ENCODE measurements at regions not wholly inside any gene's neighbourhood (a gene's known extent, or its start where the extent isn't known, plus 50 kb on each side); places are given as distances from the start of the nearest gene placed in this dataset.

DNA sequence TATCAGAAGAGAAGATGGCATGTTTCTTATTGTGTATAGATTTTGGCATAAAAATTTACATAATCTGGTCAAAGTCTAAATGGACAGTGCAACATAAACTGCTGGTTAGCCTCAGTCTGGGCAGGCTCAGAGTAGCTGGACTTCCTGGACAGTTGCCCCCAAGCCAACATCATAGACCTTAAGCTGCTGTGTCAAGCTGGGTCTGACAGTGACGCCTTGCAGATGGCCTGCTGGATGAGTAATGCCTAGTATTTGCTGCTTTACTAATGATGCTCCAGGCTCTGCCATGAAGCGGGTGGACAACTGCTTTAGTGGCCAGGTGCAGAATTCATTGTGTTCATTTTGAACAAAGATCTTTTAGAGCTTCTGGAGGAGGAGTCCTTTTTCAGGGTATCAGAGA is 603.7 kb upstream of the ZEB2 start:
- DNase-seq (ENCODE audit: low read depth in 1 of 2, low spot score in 1 of 2), result no peak
- H3K27me3 ChIP-seq (ENCODE audit: insufficient read depth, poor library complexity, severe bottlenecking), result no peaks in the 10 kb centered on the region
- H3K4me3 ChIP-seq (replicated peaks; ENCODE audit: insufficient read depth, low read length), result no peak overlapping the region
- TF ChIP-seq, protein P1, sequence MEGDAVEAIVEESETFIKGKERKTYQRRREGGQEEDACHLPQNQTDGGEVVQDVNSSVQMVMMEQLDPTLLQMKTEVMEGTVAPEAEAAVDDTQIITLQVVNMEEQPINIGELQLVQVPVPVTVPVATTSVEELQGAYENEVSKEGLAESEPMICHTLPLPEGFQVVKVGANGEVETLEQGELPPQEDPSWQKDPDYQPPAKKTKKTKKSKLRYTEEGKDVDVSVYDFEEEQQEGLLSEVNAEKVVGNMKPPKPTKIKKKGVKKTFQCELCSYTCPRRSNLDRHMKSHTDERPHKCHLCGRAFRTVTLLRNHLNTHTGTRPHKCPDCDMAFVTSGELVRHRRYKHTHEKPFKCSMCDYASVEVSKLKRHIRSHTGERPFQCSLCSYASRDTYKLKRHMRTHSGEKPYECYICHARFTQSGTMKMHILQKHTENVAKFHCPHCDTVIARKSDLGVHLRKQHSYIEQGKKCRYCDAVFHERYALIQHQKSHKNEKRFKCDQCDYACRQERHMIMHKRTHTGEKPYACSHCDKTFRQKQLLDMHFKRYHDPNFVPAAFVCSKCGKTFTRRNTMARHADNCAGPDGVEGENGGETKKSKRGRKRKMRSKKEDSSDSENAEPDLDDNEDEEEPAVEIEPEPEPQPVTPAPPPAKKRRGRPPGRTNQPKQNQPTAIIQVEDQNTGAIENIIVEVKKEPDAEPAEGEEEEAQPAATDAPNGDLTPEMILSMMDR (IDR thresholded peaks at IDR 0.05; ENCODE audit: insufficient read depth, low read length), result no peak
- TF ChIP-seq GABPA (IDR thresholded peaks at IDR 0.05; ENCODE audit: low read depth), result no peak
- no peak for TF ChIP-seq POLR2AphosphoS5 (IDR thresholded peaks at IDR 0.05; ENCODE audit: low read depth)
- TF ChIP-seq, protein P2, sequence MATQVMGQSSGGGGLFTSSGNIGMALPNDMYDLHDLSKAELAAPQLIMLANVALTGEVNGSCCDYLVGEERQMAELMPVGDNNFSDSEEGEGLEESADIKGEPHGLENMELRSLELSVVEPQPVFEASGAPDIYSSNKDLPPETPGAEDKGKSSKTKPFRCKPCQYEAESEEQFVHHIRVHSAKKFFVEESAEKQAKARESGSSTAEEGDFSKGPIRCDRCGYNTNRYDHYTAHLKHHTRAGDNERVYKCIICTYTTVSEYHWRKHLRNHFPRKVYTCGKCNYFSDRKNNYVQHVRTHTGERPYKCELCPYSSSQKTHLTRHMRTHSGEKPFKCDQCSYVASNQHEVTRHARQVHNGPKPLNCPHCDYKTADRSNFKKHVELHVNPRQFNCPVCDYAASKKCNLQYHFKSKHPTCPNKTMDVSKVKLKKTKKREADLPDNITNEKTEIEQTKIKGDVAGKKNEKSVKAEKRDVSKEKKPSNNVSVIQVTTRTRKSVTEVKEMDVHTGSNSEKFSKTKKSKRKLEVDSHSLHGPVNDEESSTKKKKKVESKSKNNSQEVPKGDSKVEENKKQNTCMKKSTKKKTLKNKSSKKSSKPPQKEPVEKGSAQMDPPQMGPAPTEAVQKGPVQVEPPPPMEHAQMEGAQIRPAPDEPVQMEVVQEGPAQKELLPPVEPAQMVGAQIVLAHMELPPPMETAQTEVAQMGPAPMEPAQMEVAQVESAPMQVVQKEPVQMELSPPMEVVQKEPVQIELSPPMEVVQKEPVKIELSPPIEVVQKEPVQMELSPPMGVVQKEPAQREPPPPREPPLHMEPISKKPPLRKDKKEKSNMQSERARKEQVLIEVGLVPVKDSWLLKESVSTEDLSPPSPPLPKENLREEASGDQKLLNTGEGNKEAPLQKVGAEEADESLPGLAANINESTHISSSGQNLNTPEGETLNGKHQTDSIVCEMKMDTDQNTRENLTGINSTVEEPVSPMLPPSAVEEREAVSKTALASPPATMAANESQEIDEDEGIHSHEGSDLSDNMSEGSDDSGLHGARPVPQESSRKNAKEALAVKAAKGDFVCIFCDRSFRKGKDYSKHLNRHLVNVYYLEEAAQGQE (IDR thresholded peaks at IDR 0.05; ENCODE audit: insufficient replicate concordance, low read depth), result no peak
- no peak for TF ChIP-seq SPI1 (IDR thresholded peaks at IDR 0.05; ENCODE audit: borderline replicate concordance, low read depth)
- H3K27ac ChIP-seq (replicated peaks), result no peak overlapping the region

DNA sequence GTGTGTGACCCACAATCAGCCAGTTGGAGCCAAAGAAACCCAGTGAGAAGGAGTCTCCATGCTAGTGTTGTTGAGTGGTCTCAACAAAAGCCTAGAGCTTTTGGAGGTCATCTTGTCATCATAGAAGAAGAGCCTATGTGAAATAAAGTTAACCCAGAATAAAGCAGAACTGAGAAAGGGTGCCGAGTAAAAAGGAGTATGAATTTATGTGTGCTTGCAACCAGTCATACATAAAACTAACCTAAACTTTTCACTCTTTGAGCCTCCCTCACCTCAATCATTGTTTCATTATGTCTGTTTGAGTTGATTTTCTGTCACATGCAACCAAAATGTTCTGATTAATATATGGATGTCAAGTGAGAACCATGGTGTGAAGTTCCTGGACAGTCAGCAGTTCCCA is 599.3 kb upstream of the ZEB2 start:
- TF ChIP-seq, protein P2 (IDR thresholded peaks at IDR 0.05; ENCODE audit: insufficient replicate concordance, low read depth), result no peak
- TF ChIP-seq GABPA (IDR thresholded peaks at IDR 0.05; ENCODE audit: low read depth) (no peak), POLR2AphosphoS5 (IDR thresholded peaks at IDR 0.05; ENCODE audit: low read depth) (no peak), SPI1 (IDR thresholded peaks at IDR 0.05; ENCODE audit: borderline replicate concordance, low read depth) (no peak)
- TF ChIP-seq, protein P1 (IDR thresholded peaks at IDR 0.05; ENCODE audit: insufficient read depth, low read length), result no peak
- no peak overlapping the region for H3K4me3 ChIP-seq (replicated peaks; ENCODE audit: insufficient read depth, low read length)
- no peak for DNase-seq (ENCODE audit: low read depth in 1 of 2, low spot score in 1 of 2)

DNA sequence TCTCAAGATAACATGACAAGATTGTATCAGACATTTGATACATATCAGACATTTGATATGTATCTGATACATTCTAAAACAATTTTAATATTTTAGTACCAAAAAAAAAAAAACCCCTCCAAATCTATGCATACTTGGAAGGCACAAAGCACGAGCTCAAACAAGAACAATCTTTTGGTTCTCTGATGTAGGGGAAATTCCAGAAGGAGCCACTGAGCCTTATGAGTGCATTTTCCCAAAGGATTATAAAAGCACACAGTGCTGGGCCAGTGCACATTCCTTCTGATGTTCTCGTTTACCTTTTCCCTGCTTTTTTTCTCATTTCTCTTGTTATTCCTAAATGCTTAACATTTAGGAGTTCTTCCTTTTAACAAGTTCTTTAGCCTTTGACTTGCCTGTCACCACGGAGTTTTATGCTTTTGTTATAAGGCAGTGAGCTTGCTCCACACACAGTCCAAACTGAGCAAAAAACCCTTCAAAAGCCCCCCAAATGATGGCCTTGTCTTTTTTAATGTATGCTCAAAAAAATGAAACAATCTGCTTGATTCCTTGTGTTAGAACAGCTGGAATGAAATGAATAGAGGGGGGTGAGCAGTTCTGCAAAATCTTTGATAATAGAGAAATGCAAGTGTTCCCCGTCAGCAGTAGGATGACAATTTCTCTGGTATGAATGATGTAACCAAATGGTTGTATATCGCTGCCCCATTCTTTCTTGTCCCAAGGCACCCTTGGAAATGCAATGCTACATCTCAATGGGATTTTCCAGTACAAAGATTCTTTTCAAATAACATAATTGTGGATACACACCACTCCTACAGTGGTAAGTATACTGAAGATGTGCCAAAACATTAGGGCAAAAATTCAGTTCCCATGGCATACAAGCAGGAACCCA is 597.2 kb upstream of the ZEB2 start:
- TF ChIP-seq, protein P2 (IDR thresholded peaks at IDR 0.05; ENCODE audit: insufficient replicate concordance, low read depth), result no peak
- TF ChIP-seq GABPA (IDR thresholded peaks at IDR 0.05; ENCODE audit: low read depth), result no peak
- no peak for TF ChIP-seq SPI1 (IDR thresholded peaks at IDR 0.05; ENCODE audit: borderline replicate concordance, low read depth)
- TF ChIP-seq, protein P1 (IDR thresholded peaks at IDR 0.05; ENCODE audit: insufficient read depth, low read length), result no peak
- TF ChIP-seq POLR2AphosphoS5 (IDR thresholded peaks at IDR 0.05; ENCODE audit: low read depth), result no peak
- no peak overlapping the region for H3K27ac ChIP-seq (replicated peaks)
- DNase-seq (ENCODE audit: low read depth in 1 of 2, low spot score in 1 of 2), result no peak

More for the DNA sequence above, 599.3 kb upstream of the ZEB2 start:
- H3K27me3 ChIP-seq (ENCODE audit: insufficient read depth, poor library complexity, severe bottlenecking), result no peaks in the 10 kb centered on the region
- no peak overlapping the region for H3K27ac ChIP-seq (replicated peaks)

More for the DNA sequence above, 597.2 kb upstream of the ZEB2 start:
- H3K4me3 ChIP-seq (replicated peaks; ENCODE audit: insufficient read depth, low read length), result no peak overlapping the region
- H3K27me3 ChIP-seq (ENCODE audit: insufficient read depth, poor library complexity, severe bottlenecking), result no peaks in the 10 kb centered on the region

Measured in HL-60 (cell line).